ENCODE measurements at regions not wholly inside any gene's neighbourhood (a gene's known extent, or its start where the extent isn't known, plus 50 kb on each side); places are given as distances from the start of the nearest gene placed in this dataset.

DNA sequence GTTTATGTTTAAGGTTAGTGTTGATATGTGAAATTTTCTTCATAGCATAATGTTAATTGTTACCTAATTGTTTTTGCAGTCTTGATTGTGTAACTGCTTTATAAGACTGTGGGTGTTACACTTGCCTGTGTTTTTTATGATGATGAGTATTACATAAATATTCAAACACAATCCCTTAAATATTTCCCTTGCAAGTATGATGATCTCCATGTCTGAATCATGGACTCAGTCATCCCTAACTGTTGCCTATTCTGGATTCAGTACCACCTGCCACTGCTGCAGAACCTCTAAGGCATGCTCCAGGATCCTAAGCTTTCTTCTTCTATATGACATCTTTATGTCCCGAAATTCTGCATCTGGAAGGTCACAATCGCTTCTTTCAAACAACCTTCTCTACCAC, 246.3 kb upstream of the CLEC14A start:
- no peak for DNase-seq

DNA sequence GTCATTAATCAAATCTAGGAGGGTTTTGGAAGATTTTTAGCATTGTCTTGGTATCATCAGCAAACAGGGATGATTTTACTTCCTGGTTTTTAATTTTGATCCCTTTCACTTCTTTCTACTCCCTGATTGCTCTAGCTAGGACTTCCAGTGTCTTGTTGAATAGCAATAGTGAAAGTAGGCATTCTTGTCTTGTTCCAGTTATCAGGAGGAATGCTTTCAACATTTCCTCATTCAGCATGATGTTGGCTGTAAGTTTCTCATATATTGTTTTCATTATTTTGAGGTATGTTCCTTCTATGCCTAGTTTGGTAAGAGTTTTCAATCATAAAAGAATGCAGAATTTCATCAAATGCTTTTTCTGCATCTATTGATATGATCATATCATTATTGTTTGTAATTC, 244.2 kb upstream of the CLEC14A start:
- DNase-seq: no peak

DNA sequence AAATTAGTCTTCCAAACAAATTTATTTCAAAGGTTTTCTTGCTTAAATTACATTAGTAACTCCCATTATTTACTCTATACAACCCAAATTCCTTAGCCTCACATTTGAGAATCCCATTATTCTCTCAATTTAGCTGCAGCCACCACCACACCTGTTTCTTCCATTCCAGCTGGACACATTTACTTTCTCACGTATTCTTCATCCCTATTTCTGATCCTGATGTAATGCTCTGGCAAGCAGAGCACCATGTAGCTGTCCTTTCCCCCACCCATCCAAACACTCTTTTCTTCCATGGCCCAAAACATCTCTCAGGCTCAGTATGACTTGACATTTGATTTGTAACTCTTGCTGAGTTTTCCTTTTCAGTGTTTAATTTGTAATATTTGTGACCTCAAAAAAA, 240.2 kb upstream of the CLEC14A start:
- no peak for DNase-seq

DNA sequence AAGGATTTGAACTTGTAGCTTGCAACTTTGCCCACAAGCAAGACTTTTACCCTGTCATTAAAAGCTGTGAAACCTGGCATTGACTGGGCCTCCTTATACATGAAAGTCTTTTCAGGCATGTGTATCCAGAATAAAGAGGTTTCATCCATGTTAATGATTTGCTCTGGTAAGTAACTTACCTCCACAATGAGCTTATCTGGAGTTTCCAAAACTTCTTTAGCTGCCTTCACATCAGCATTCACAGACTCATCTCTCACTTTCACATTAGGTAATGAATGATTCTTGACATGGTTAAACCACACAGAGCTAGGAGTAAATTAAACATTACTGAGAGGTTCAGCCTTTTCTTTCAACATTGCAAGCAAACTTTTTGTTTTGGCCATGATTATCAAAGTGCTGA, 234.4 kb upstream of the CLEC14A start:
- DNase-seq: no peak

DNA sequence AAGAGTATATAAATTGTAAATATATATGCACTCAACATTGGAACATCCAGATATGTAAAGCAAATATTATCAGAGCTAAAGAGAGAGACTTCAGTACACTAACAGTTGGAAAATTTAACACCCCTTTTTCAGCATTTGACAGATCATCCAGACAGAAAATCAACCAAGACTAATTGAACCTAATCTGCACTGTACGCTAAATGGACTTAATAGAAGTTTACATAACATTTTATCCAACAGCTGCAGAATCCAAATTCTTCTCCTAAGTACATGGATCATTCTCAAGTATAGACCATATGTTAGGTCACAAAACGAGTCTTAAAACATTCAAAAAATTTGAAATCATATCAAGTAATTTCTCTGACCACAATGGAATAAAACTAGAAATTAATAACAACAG, 229.1 kb upstream of the CLEC14A start:
- no peak for DNase-seq

DNA sequence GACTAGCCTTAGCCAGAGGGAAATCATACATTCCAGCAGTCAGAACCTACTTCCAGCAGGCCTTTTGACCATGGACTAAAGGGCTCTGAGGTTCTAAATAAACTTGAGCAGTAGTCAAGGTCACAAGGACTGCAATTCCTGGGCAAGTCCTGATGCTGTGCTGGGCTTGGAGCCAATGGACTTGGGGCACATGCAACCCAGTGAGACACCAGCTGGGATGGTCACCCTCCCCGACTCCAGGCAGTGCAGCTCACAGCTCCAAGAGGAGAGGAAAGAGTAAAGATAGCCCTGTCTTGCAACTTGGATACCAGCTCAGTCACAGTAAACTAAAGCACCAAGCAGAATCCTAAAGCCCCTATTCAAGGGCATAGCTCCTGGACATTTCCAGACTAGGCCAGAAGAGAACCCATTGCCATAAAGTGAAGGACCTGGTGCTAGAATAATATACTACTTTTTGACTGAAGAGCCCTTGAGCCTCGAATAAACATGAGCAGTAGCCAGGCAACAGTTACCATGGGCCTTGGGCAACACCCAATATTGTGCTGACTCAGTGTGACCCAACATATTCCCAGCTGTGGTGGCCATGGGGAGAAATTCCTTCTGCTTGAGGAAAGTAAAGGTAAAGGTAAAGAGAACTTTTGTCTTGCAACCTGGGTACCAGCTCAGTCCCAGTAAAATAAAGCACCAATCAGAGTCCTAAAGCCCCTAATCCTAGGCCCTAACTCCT, 226.2 kb upstream of the CLEC14A start:
- no peak for DNase-seq

DNA sequence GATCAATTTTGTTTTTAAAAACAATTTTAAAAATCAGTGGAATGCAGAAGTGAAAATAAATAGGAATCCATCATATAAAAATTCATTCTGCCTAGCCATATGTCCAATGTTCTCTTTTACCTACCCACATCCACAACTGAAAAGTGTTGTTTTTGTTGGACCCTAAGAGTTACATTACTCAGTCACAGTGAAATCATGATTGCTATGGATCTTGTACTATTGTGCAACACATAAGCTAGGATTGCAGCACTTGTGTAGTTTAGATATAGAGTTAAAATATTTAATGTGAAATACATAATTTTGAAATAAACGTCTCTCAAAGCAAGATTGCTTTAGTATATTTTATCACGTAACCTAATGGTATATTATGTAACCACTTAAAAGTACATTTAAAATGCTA, 213.3 kb upstream of the CLEC14A start:
- DNase-seq: no peak

DNA sequence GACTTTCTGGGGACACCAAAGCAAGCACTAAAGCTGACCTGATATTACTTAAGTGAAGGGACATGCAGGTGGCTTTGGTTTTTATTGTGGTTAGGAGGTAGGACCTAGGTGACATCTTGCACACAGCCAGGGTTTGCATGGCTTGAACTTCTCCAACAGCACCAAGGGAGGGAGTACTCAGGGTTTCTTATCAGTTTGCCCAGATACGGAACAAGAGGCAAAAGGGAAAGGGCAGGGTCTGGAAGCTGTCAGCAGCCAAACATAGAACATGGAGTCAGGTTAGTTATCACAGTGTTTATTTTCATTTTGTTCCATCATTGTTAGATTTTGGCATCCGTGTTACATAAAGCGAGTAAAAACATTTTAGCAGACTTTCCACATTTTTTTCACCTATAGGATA, 186.3 kb upstream of the CLEC14A start:
- DNase-seq: no peak

DNA sequence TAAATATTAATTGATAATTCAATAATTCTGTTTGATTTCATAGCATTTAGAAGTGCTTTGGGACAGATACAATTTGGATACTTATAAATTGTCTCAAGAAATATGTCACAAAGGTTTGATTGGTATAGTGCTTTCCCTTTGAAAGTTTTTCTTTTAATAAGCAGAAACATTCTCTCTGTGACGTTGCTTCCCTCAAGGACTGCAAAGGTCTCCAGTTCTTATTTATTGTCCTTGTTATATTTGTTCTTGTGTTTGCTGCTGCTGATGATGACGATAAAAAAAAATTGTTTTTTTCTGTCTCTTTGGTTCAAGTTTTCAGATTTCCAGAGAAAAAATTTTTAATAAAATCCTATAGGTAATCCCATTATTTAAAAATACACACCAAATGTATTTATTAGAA, 176.3 kb upstream of the CLEC14A start:
- DNase-seq: no peak

DNA sequence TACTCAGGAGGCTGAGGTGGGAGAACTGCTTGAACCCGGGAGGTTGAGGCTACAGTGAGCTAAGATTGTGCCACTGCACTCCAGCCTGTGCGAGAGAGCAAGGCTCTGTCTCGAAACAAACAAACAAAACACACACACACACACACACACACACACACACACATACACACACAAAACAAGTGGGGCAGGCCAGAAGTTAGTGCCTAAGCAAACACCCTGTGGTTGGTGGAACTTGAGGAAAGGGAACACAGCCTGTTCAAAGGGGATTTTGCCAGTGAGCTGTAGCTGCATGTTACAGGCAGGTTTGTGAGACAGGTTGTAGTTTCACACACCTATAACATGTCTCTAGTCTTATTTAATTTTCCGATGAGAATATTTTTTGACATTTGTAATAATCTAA, 175.3 kb upstream of the CLEC14A start:
- no peak for DNase-seq

DNA sequence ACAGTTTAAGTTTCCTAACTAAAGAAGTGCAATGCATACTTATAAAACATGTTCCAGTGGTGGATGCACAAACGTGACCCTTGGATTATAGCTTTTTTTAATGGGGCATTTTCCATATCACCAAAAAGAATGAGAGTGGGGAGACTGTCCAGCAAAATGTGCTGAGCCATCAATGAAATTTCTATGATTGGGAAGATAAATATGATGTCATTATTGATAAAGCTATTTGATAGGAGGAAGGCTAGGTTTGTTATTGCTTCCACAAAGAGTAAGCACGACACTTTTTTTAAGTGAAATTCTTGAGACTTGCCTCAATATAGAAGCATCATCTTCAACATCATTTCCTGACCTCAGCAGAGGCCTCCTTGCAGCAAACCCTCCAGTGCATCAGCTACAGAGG, 174.6 kb upstream of the CLEC14A start:
- DNase-seq: no peak

DNA sequence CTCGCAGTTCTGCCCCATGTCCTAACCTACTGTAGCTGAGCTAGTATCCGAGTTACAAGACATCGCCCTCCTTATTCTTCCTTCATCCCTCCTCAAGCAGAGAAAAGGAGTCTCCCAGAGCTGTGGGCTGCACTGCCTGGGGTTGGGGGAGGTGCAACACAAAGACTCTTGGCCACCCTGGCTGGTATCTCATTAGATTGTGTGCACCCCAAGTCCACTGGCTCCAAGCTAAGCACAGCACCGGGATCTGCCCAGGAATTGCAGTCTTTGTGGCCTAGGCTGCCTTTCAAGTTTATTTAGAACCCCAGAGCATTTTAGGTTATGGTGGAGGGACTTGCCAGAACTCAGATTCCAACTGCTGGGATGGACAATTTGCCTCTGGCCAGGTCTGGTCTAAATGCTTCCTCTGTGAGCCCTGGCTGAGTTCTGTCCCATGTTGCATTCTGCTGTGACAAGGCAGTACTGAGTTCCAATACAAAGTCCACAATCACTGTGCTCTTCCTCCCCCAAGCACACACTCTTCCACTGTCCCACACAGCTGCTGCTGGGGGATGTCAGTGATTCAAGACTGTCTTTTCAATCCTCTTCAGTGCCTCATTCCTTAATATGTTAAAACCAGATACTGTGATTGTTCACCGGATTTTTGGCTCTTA, 169.6 kb upstream of the CLEC14A start:
- DNase-seq: no peak

DNA sequence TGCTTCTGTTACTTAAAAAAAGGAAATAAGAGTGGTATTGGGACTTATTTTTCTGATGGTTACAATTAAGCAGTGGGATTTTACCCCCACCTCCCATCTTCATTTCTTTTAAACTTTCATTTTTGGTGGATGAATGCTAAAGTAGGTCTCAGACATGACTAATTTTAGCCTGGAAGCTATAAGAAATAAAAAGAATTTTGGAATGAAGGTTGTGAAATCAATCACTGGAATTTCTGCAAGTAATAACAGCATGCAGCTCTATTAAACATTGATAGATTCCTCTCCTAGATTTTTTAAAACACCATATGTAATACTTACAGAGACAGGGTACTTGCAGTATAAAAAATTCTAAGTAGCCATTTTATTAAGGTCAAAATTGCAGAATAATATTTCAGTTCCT, 164.2 kb upstream of the CLEC14A start:
- DNase-seq: no peak

DNA sequence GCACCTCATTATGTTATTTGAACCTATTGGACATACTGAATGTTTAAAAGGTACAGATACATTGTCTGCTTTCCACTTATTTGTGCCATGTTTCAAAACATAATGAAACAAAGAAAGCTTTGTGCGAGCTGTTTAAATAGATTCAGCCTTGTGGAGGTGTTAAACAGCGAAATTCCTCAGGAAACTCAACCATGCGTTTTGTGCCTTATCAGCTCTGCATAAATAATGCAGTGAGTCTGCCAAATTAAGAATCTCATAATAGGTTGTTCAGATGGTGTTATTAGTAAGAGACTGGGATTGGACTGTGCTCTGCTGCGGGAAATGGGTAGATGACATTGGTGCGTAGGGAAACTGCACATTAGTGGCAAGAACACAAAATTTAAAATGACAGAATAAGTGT, 163.7 kb upstream of the CLEC14A start:
- DNase-seq: no peak

DNA sequence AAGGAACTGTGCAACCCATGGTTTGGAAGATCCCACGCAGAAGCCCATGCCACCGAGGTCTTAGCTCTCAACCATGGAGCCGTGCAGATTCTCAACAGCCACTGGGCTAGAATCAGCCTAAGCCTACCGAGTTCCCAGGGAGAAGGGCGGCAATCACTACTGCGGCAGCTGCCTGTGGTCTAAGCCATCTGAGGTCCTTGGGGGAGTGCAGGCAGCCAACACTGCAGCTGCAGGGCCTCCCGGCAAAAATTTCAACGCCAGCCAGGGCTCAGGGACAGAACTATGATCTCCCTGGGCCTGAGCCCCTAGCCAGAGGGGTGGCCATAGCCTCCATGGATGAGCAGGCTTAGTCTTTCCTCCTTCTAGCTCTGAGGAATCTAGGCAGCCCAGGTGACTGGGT, 156.8 kb upstream of the CLEC14A start:
- DNase-seq: no peak

DNA sequence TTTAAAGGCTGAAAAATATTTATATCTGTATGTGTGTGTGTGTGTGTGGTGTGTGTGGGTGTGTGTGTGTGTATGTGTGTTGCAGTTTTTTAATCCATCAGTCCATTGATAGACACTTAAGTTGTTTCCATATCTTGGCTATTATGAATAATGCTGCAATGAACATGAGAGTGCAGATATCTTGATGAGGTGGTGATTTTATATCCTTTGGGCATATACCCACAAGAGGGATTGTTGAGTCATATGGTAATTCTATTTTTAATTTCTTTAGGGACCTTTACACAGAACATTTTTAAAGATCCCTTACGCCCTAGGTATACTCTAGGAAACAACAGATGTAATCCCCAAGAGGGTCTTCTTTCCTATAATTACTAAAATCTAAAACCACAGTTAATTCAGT, 154.5 kb upstream of the CLEC14A start:
- no peak for DNase-seq

DNA sequence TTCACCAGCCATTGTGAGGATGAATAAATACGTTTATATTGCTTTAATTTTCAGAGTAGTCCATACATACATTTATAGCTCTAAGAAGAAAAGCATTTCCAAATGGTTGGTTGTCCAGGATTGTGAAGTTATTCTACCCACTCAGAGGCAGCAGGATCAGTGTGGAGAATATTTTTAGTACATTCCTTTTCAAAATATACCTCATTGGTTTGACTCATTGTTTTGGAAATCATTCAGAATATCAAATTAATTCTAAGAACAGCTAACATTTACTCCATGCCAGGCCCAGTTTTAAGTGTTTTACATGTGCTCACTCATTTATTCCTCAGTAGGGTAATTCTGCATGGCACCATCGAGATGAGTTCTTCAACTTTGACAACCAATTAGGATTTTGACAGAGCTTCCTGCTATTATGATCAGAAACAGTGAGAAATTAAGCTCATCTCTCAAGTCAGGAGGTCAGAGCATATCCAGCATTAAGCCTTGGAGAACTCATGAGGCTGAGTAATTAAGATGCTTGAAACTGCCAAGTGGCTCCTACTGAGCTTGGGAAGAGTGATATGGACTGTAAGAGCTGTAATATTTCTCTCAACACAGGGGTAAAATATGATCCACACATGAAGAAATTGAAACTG, 153.3 kb upstream of the CLEC14A start:
- no peak for DNase-seq

DNA sequence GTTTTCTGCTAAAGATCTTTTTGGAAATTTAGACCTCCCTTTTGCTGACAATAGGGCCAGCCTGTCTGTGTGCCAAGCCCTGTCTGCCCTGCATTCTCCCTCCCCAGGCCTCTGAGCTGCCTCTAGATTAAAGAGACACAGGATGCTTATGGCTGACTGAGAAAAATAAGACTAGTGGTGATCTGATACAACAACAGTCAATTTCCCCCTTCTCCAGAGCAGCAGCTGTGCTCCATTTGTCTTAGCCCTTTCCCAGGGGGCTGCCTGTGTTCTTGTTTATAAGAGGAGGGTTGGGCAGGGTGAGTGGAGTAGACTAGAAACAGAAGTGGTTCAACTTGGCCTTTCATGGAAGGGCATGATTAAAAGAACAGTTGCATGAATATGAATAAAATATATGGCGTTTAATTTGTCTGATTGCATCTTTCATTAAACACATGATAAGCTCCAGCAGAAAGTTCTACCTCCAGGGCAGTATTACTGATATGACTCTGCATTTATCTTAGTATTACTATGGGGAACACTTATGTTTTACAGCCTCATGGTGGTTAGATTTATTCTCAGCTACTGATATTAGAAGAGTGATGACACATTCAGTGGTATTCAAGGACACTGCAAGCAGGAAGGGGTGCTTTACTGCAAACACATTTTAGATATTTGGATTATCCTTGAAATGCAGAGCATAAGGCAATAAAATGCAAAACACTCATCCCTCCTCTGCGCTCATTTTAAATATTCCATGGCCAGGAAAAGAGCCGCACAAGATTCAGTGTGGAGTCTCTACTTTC, 150.2 kb upstream of the CLEC14A start:
- DNase-seq: no peak

DNA sequence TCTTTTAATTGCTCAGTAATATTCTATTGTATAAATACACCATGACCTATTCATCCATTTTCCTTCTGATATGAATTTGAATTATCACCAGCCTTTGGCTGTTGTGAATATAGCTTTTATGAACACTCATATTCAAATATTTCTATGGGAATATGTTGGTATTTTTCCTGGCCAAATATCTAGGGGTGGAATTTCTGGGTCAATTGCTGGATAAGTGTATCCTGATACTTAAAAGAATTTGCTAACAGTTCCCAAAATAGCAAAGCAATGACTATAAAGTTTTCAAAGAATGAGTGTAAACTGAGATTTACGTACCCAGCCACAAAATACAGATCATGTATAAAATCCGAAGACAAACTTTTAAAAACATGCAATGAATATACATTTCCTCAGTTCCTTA, 148.7 kb upstream of the CLEC14A start:
- no peak for DNase-seq

DNA sequence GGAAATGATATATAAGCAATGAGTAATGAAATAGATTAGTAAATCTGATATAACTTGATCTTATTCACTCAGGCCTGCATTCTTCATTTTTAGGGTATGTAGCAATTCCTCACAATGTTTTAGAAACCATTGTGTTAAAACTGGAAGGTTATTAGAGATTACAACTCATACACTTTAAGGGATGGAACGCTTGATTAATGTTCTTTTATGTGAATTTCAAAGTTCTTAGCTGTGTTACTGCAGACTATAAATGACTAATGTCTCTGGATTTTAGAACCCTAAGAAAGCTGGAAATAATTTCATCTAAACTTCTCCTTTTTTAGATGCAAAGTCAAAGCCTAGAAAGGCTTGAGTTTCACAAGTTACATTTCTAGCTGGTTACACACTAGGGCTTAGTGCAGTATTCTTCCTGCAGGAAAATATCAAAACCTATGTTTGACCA, 148.2 kb upstream of the CLEC14A start:
- DNase-seq: no peak

DNA sequence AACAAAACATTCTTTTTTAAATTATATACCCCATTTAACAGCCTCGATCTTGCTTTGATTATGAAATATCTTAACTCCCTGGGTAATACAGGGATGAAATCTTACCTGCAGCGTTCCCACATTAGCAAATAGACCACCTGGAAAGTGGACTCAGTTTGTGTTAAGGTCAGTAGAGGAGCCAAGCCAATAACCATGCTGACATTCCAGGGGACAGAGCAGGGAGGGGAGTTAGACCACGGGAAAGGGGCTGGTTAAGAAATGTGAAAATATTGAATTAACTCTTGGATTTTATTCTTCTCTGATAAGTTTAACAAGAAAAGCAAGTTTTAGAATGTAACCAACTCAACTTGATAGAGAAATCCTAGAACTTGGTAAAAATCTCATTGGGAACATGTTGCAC, 144.9 kb upstream of the CLEC14A start:
- DNase-seq: no peak

DNA sequence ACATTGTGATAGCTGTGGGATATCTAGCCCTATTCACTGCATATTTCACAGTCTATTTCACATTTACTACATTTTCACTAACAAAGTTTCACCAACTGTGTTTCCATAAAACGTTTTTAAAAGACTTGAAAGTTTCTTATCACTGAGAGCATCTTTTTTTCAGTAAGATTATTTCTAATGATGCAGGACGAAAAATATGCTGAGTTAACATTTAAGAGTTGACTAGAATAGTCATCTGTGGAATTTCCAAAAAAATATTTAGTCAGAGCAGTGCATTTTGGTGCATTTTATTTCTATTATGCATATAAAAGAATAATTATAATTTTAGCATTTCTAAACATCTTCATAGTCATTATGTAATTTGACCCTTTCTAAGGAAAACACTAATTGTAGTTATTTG, 143.8 kb upstream of the CLEC14A start:
- DNase-seq: no peak

DNA sequence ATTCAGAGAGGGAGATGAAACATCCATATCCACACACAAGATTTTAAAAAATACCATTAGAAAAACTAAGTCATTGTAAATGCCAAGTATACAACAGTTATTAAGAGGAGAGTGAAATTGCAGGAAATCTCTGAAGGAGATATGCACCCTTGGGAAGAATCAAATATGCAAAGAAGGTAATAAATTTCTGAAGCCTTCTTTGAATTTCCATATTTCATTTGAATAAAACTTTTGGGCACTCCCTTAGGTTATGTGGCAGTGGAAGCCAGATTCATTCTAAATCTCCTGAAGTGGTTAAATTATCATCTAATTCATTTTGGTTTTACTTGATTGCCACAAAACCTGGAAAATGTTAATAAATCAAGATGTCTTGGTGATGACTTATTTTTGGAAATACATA, 138.9 kb upstream of the CLEC14A start:
- DNase-seq: no peak

DNA sequence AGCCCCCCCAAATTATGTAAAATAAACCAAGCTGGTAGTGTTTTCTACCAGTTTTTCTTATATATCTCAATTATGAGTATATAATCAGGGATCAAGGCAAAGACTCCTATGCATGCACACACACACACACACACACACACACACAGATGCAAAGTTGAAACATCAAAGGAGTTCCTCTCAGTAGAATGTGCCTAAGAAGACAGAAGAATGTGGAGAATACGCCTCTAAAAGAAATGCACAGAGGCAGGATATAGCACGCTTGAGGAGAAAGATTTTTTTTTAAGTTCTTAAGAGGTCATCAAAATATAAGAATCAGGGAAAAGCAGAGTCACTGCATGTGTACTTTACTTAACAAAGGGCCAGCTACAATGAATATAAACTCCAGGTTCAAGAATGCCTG, 138.2 kb upstream of the CLEC14A start:
- DNase-seq: no peak
